Left kidney (tissue), 1 donor: ENCODE measurements at regions not wholly inside any gene's neighbourhood (a gene's known extent, or its start where the extent isn't known, plus 50 kb on each side); places are given as distances from the start of the nearest gene placed in this dataset.
A peak's percentile ranks its signal among the peaks of the same experiment; 100 is the strongest.

Experiments used
- DNase-seq: peaks from one replicate; pipeline ENCODE4 v3.0.0-alpha.2; 2013

GRCh38 chr7:84536271-84536870, 341.8 kb upstream of the SEMA3A start:
- peak; percentile 20 for DNase-seq

GRCh38 chr7:84535580-84536270, 341.1 kb upstream of the SEMA3A start:
- no peak for DNase-seq

- no peak for DNase-seq
Observed at GRCh38 chr7:84533182-84533581, 338.6 kb upstream of the SEMA3A start.

GRCh38 chr7:84532196-84532595, 337.6 kb upstream of the SEMA3A start:
- no peak for DNase-seq

GRCh38 chr7:84529480-84530205, 335.1 kb upstream of the SEMA3A start:
- DNase-seq: no peak

- no peak for DNase-seq
Observed at GRCh38 chr7:84528756-84529479, 334.3 kb upstream of the SEMA3A start.

- DNase-seq: no peak
Observed at GRCh38 chr7:84524714-84525694, 330.4 kb upstream of the SEMA3A start.

- DNase-seq: peak; percentile 24
Observed at GRCh38 chr7:84513061-84513460, 318.5 kb upstream of the SEMA3A start.

- no peak for DNase-seq
Observed at GRCh38 chr7:84512055-84512454, 317.5 kb upstream of the SEMA3A start.

GRCh38 chr7:84510505-84510904, 315.9 kb upstream of the SEMA3A start:
- DNase-seq: no peak

GRCh38 chr7:84509522-84509921, 314.9 kb upstream of the SEMA3A start:
- DNase-seq: no peak

- DNase-seq: no peak
Observed at GRCh38 chr7:84508606-84509005, 314.0 kb upstream of the SEMA3A start.

GRCh38 chr7:84507529-84507928, 312.9 kb upstream of the SEMA3A start:
- no peak for DNase-seq

- no peak for DNase-seq
Observed at GRCh38 chr7:84506151-84506550, 311.6 kb upstream of the SEMA3A start.

GRCh38 chr7:84502239-84502638, 307.6 kb upstream of the SEMA3A start:
- no peak for DNase-seq

- no peak for DNase-seq
Observed at GRCh38 chr7:84497873-84498272, 303.3 kb upstream of the SEMA3A start.

- DNase-seq: no peak
Observed at GRCh38 chr7:84495128-84495527, 300.5 kb upstream of the SEMA3A start.

GRCh38 chr7:84492098-84493034, 297.8 kb upstream of the SEMA3A start:
- DNase-seq: no peak

GRCh38 chr7:84490661-84491060, 296.1 kb upstream of the SEMA3A start:
- no peak for DNase-seq

- no peak for DNase-seq
Observed at GRCh38 chr7:84484502-84485079, 290.0 kb upstream of the SEMA3A start.
